Neuronal stem cell (in vitro differentiated cells): ENCODE measurements at regions not wholly inside any gene's neighbourhood (a gene's known extent, or its start where the extent isn't known, plus 50 kb on each side); places are given as distances from the start of the nearest gene placed in this dataset.

ENCODE experiments used
- DNase-seq: peaks from one replicate; pipeline ENCODE4 v3.0.0-alpha.2; 2013; ENCODE audit warnings: low spot score
- H2AFZ ChIP-seq: one replicate; pipeline ENCODE4 v1.6.1; 2013; ENCODE audit warnings: mild to moderate bottlenecking, low read length, inconsistent platforms
- H2AK5ac ChIP-seq: 2 replicates; pipeline ENCODE4 v1.6.1; 2013; ENCODE audit warnings: low read depth, mild to moderate bottlenecking, inconsistent platforms, low read length, moderate library complexity, mixed read lengths
- H2BK120ac ChIP-seq: 2 replicates; pipeline ENCODE4 v1.6.1; 2013; ENCODE audit warnings: low read depth, mild to moderate bottlenecking, inconsistent platforms, low read length, moderate library complexity, mixed read lengths
- H2BK12ac ChIP-seq: one replicate; pipeline ENCODE4 v1.6.1; 2013; ENCODE audit warnings: low read length, inconsistent platforms
- H2BK15ac ChIP-seq: 2 replicates; pipeline ENCODE4 v1.6.1; 2013; ENCODE audit warnings: mild to moderate bottlenecking, low read length, inconsistent platforms, mixed read lengths
- H2BK5ac ChIP-seq: one replicate; pipeline ENCODE4 v1.6.1; 2013; ENCODE audit warnings: inconsistent platforms, mild to moderate bottlenecking, low read length, moderate library complexity
- H3K14ac ChIP-seq: one replicate; pipeline ENCODE4 v1.6.1; 2013; ENCODE audit warnings: low read length, inconsistent platforms
- H3K18ac ChIP-seq: 2 replicates; pipeline ENCODE4 v1.6.1; 2013; ENCODE audit warnings: low read length, inconsistent platforms
- H3K23ac ChIP-seq: 2 replicates; pipeline ENCODE4 v1.6.1; 2013; ENCODE audit warnings: low read depth, mild to moderate bottlenecking, mixed read lengths, low read length, inconsistent platforms; ENCODE audit not compliant: poor library complexity
- H3K27ac ChIP-seq: replicated peaks from 3 replicates; pipeline ENCODE4 v1.5.1; 2013; ENCODE audit warnings: low read length, inconsistent platforms
- H3K27me3 ChIP-seq, 3 experiments: 2 replicates each; pipeline ENCODE4 v1.6.1; 2013; ENCODE audit warnings: low read length in 3 of 3, mild to moderate bottlenecking in 2 of 3, inconsistent platforms in 1 of 3, low read depth in 1 of 3, mixed read lengths in 1 of 3, moderate library complexity in 1 of 3; ENCODE audit not compliant: control insufficient read depth in 3 of 3, insufficient read depth in 3 of 3
- H3K36me3 ChIP-seq, 2 donors: replicated peaks in 1 of 2; 2 replicates each; pipeline ENCODE4 v1.6.1; 2013; ENCODE audit warnings: low read length in 2 of 2; ENCODE audit not compliant: control insufficient read depth in 2 of 2, insufficient read depth in 2 of 2
- H3K4ac ChIP-seq: 2 replicates; pipeline ENCODE4 v1.6.1; 2013; ENCODE audit warnings: inconsistent platforms, mild to moderate bottlenecking, low read length, moderate library complexity
- H3K4me1 ChIP-seq, 2 donors: 1 replicate in 1 of 2; 2 replicates in 1 of 2; pipeline ENCODE4 v1.6.1; 2013; ENCODE audit warnings: low read length in 2 of 2, low read depth in 1 of 2; ENCODE audit not compliant: control insufficient read depth in 2 of 2, insufficient read depth in 1 of 2
- H3K4me2 ChIP-seq: one replicate; pipeline ENCODE4 v1.6.1; 2013; ENCODE audit warnings: mild to moderate bottlenecking, low read length, inconsistent platforms; ENCODE audit not compliant: insufficient read depth, poor library complexity, severe bottlenecking
- H3K4me3 ChIP-seq, 2 donors: 2 replicates each; pipeline ENCODE4 v1.5.1; 2013; ENCODE audit warnings: low read length in 2 of 2, mild to moderate bottlenecking in 2 of 2, inconsistent platforms in 1 of 2, moderate library complexity in 1 of 2
- H3K79me1 ChIP-seq: one replicate; pipeline ENCODE4 v1.6.1; 2013; ENCODE audit warnings: low read depth, mild to moderate bottlenecking, inconsistent platforms, low read length, moderate library complexity
- H3K9ac ChIP-seq: one replicate; pipeline ENCODE4 v1.6.1; 2013; ENCODE audit warnings: mild to moderate bottlenecking, low read depth, low read length, inconsistent platforms; ENCODE audit not compliant: poor library complexity
- H3K9me3 ChIP-seq, 2 donors: replicated peaks in 1 of 2; 2 replicates each; pipeline versions ENCODE3 to v1.6.1; 2013; ENCODE audit warnings: low read length in 2 of 2, mild to moderate bottlenecking in 2 of 2, inconsistent platforms in 1 of 2, low read depth in 1 of 2, mixed read lengths in 1 of 2, moderate library complexity in 1 of 2; ENCODE audit not compliant: control insufficient read depth in 2 of 2, insufficient read depth in 1 of 2
- H4K8ac ChIP-seq: one replicate; pipeline ENCODE4 v1.6.1; 2013; ENCODE audit warnings: low read depth, mild to moderate bottlenecking, inconsistent platforms, low read length, moderate library complexity
- H4K91ac ChIP-seq: one replicate; pipeline ENCODE4 v1.6.1; 2013; ENCODE audit warnings: low read length, low read depth, mild to moderate bottlenecking, inconsistent platforms; ENCODE audit not compliant: poor library complexity
- WGBS, 2 donors: extraction: QIAGEN DNeasy Blood & Tissue Kit; methylation state at CpG; one replicate each; pipeline ENCODE4 v1.1.7; 2013; ENCODE audit warnings: missing lambda C conversion rate in 2 of 2, mixed read lengths in 1 of 2; ENCODE audit not compliant: insufficient read length in 2 of 2, insufficient replicate concordance in 1 of 2; ENCODE audit errors: extremely low coverage in 2 of 2; 5-methylcytosine and 5-hydroxymethylcytosine counted together

- no CpG with 5 or more reads among the region's 2 CpGs for WGBS, 2 donors
- Histone ChIP-seq H3K4ac (no peak overlapping the region), H2BK15ac (no peak overlapping the region), H3K36me3 (no peaks in the 10 kb centered on the region), H2BK120ac (no peak overlapping the region), H3K27me3 (peaks cover 0 to 19% (median 0%) of the 10 kb centered on the region in 3 experiments), H3K4me3 (no peak overlapping the region), H4K8ac (no peak overlapping the region), H4K91ac (no peak overlapping the region), H3K9ac (no peak overlapping the region), H2BK12ac (no peak overlapping the region), H2AFZ (no peak overlapping the region), H2BK5ac (no peak overlapping the region), H3K4me2 (no peak overlapping the region), H3K14ac (no peak overlapping the region), H3K23ac (no peak overlapping the region), H3K79me1 (no peaks in the 10 kb centered on the region), H3K27ac (no peak overlapping the region), H3K4me1 (peaks cover 0 to 2% of the 10 kb centered on the region in 2 donors), H2AK5ac (no peak overlapping the region), H3K9me3 (no peaks in the 10 kb centered on the region), H3K18ac (no peak overlapping the region)
- DNase-seq, result no peak
Observed at GRCh38 chr9:33687779-33688178, 107.6 kb upstream of the PRSS3 start.

GRCh38 chr9:33690143-33690933, 105.0 kb upstream of the PRSS3 start:
- no peak overlapping the region for H3K18ac ChIP-seq
- H3K36me3 ChIP-seq, result no peaks in the 10 kb centered on the region
- H3K14ac ChIP-seq, result no peak overlapping the region
- DNase-seq, result no peak
- H2BK120ac ChIP-seq, result no peak overlapping the region
- H4K8ac ChIP-seq, result no peak overlapping the region
- H3K4ac ChIP-seq, result no peak overlapping the region
- no CpG with 5 or more reads among the region's 2 CpGs for WGBS, 2 donors
- no peak overlapping the region for H2BK15ac ChIP-seq
- peaks cover 0 to 18% (median 0%) of the 10 kb centered on the region in 3 experiments for H3K27me3 ChIP-seq
- no peak overlapping the region for H3K9ac ChIP-seq
- H3K79me1 ChIP-seq, result no peaks in the 10 kb centered on the region
- H4K91ac ChIP-seq, result no peak overlapping the region
- H2BK12ac ChIP-seq, result no peak overlapping the region
- H3K9me3 ChIP-seq, result no peaks in the 10 kb centered on the region
- H2AK5ac ChIP-seq, result no peak overlapping the region
- no peak overlapping the region for H3K23ac ChIP-seq
- H3K4me2 ChIP-seq, result no peak overlapping the region
- H3K4me3 ChIP-seq, result no peak overlapping the region
- no peak overlapping the region for H2AFZ ChIP-seq
- H3K4me1 ChIP-seq, result peaks cover 0 to 2% of the 10 kb centered on the region in 2 donors
- H2BK5ac ChIP-seq, result no peak overlapping the region
- no peak overlapping the region for H3K27ac ChIP-seq

- H3K9ac ChIP-seq, result no peak overlapping the region
- no peak overlapping the region for H2AFZ ChIP-seq
- WGBS, 2 donors, result no CpG with 5 or more reads among the region's 2 CpGs
- no peak overlapping the region for H3K18ac ChIP-seq
- H3K23ac ChIP-seq, result no peak overlapping the region
- peaks cover 0 to 5% of the 10 kb centered on the region in 2 donors for H3K4me1 ChIP-seq
- H2BK15ac ChIP-seq, result no peak overlapping the region
- peaks cover 0 to 9% (median 0%) of the 10 kb centered on the region in 3 experiments for H3K27me3 ChIP-seq
- no peak for DNase-seq
- H3K9me3 ChIP-seq, result no peaks in the 10 kb centered on the region
- no peak overlapping the region for H3K4me3 ChIP-seq
- no peaks in the 10 kb centered on the region for H3K36me3 ChIP-seq
- H3K79me1 ChIP-seq, result no peaks in the 10 kb centered on the region
- H3K4ac ChIP-seq, result no peak overlapping the region
- H2BK12ac ChIP-seq, result no peak overlapping the region
- no peak overlapping the region for H3K14ac ChIP-seq
- no peak overlapping the region for H4K8ac ChIP-seq
- no peak overlapping the region for H4K91ac ChIP-seq
- H3K27ac ChIP-seq, result no peak overlapping the region
- H2BK120ac ChIP-seq, result no peak overlapping the region
- no peak overlapping the region for H2BK5ac ChIP-seq
- H3K4me2 ChIP-seq, result no peak overlapping the region
- H2AK5ac ChIP-seq, result no peak overlapping the region
Observed at GRCh38 chr9:33695299-33695698, 100.1 kb upstream of the PRSS3 start.

- no peak overlapping the region for H3K18ac ChIP-seq
Observed at GRCh38 chr9:33695856-33696255, 99.5 kb upstream of the PRSS3 start.

More at GRCh38 chr9:33695856-33696255, 99.5 kb upstream of the PRSS3 start:
- H4K91ac ChIP-seq, result no peak overlapping the region
- no peak overlapping the region for H3K4me2 ChIP-seq
- H2BK5ac ChIP-seq, result no peak overlapping the region
- H2AFZ ChIP-seq, result no peak overlapping the region
- no peak overlapping the region for H4K8ac ChIP-seq
- H3K14ac ChIP-seq, result no peak overlapping the region
- H3K9ac ChIP-seq, result no peak overlapping the region
- H2BK120ac ChIP-seq, result no peak overlapping the region
- no peaks in the 10 kb centered on the region for H3K36me3 ChIP-seq
- H3K27me3 ChIP-seq, result peaks cover 0 to 9% (median 0%) of the 10 kb centered on the region in 3 experiments
- no peak overlapping the region for H3K4me3 ChIP-seq
- no CpG with 5 or more reads among the region's 3 CpGs for WGBS, 2 donors
- H2BK12ac ChIP-seq, result no peak overlapping the region
- no peak overlapping the region for H3K4ac ChIP-seq
- no peaks in the 10 kb centered on the region for H3K79me1 ChIP-seq
- peaks cover 0 to 5% of the 10 kb centered on the region in 2 donors for H3K4me1 ChIP-seq
- no peak overlapping the region for H2BK15ac ChIP-seq
- DNase-seq, result no peak
- no peak overlapping the region for H2AK5ac ChIP-seq
- H3K9me3 ChIP-seq, result no peaks in the 10 kb centered on the region
- no peak overlapping the region for H3K27ac ChIP-seq
- no peak overlapping the region for H3K23ac ChIP-seq
